ENCODE measurements at regions not wholly inside any gene's neighbourhood (a gene's known extent, or its start where the extent isn't known, plus 50 kb on each side); places are given as distances from the start of the nearest gene placed in this dataset.

GRCh38 chr13:32923725-32924124 is 92.5 kb upstream of the KL start:
- no TSS peak for BruUV-seq (replicated peaks)
- Histone ChIP-seq H3K4me3 (ENCODE audit: low read depth, low read length) (no peak overlapping the region), H3K9me3 (no peaks in the 10 kb centered on the region; the same call in 1 of the 2 replicates), H3K4me1 (no peaks in the 10 kb centered on the region), H3K27me3 (replicated peaks; ENCODE audit: control insufficient read depth, insufficient read depth, low read length) (no peaks in the 10 kb centered on the region), H3K36me3 (ENCODE audit: control insufficient read depth, insufficient read depth, low read length) (no peaks in the 10 kb centered on the region)
- DNase-seq = no peak
- CTCF ChIA-PET = no interaction called here
- no peak overlapping the region for H3K4me3 Mint-ChIP-seq (ENCODE audit: unreplicated experiment)
- no peak for TF ChIP-seq CTCF (IDR thresholded peaks at IDR 0.05; ENCODE audit: insufficient read depth in 1 of 2, low read depth in 1 of 2, low read length in 1 of 2, severe bottlenecking in 1 of 2, unreplicated experiment in 1 of 2)
- intact Hi-C loops (cut with micrococcal nuclease; ENCODE audit: unreplicated experiment) = no loop called here
- H3K36me3 Mint-ChIP-seq (ENCODE audit: insufficient read depth, unreplicated experiment) = no peaks in the 10 kb centered on the region
- H3K27ac Mint-ChIP-seq (ENCODE audit: unreplicated experiment) = no peak overlapping the region
- POLR2A ChIA-PET = no interaction called here
- H3K9me3 Mint-ChIP-seq (ENCODE audit: unreplicated experiment) = no peaks in the 10 kb centered on the region
- H3K4me1 Mint-ChIP-seq (ENCODE audit: low read depth, unreplicated experiment) = peaks cover 5% of the 10 kb centered on the region
- H3K27me3 Mint-ChIP-seq (ENCODE audit: insufficient read depth, unreplicated experiment) = no peaks in the 10 kb centered on the region

DNA sequence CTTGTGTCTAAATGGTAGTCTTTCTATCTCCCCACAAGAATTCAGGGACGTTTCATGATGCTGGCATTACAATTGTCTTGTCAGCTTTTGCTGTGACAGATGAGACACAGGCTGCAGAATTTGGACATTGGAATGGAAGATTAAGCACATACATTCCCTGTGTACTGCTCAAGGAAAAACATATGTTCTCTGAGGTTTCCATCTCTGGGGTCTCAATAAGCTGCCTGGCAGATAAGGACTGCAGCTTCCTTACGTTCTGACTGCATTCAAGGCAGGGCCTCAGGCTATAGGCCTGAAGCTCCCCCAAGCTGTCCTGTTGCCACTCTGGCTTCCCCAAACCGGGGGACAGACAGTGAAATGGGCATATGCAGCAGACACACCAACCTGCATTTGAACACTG is 91.3 kb upstream of the KL start:
- intact Hi-C loops (cut with micrococcal nuclease; ENCODE audit: unreplicated experiment) = no loop called here
- CTCF ChIA-PET = no interaction called here
- H3K4me3 ChIP-seq (ENCODE audit: low read depth, low read length) = no peak overlapping the region

DNA sequence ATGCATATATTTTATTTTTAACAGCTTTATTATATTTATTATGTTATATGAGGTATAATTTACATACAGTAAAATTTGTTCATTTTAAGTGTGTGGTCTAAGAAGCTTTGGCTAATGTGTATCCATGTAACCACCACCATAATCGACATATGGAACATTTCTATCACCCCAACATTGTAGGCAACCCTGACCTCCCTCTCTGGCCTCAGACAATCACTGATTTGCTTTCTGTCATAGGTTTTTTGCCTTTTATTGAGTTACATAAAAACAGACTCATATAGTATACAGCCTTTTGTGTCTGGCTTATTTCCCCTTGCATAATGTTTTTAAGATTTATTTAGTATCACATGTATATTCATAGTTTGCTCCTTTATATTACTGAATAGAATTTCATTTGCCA is 90.7 kb upstream of the KL start:
- no peaks in the 10 kb centered on the region for H3K27me3 ChIP-seq (replicated peaks; ENCODE audit: control insufficient read depth, insufficient read depth, low read length)
- intact Hi-C loops (cut with micrococcal nuclease; ENCODE audit: unreplicated experiment) = no loop called here
- BruUV-seq (replicated peaks) = no TSS peak
- CTCF ChIA-PET = no interaction called here
- no peaks in the 10 kb centered on the region; the same call in 1 of the 2 replicates for H3K9me3 ChIP-seq
- H3K4me3 ChIP-seq (ENCODE audit: low read depth, low read length) = no peak overlapping the region
- no peak overlapping the region for H3K4me3 Mint-ChIP-seq (ENCODE audit: unreplicated experiment)
- DNase-seq = no peak
- no peaks in the 10 kb centered on the region for H3K27me3 Mint-ChIP-seq (ENCODE audit: insufficient read depth, unreplicated experiment)
- TF ChIP-seq CTCF (IDR thresholded peaks at IDR 0.05; ENCODE audit: insufficient read depth in 1 of 2, low read depth in 1 of 2, low read length in 1 of 2, severe bottlenecking in 1 of 2, unreplicated experiment in 1 of 2) = no peak
- H3K4me1 ChIP-seq = no peaks in the 10 kb centered on the region
- no peaks in the 10 kb centered on the region for H3K36me3 Mint-ChIP-seq (ENCODE audit: insufficient read depth, unreplicated experiment)
- POLR2A ChIA-PET = no interaction called here
- H3K4me1 Mint-ChIP-seq (ENCODE audit: low read depth, unreplicated experiment) = peaks cover 5% of the 10 kb centered on the region
- no peaks in the 10 kb centered on the region for H3K9me3 Mint-ChIP-seq (ENCODE audit: unreplicated experiment)
- no peaks in the 10 kb centered on the region for H3K36me3 ChIP-seq (ENCODE audit: control insufficient read depth, insufficient read depth, low read length)
- H3K27ac Mint-ChIP-seq (ENCODE audit: unreplicated experiment) = no peak overlapping the region

More for the DNA sequence above, 91.3 kb upstream of the KL start:
- Mint-ChIP-seq H3K4me3 (ENCODE audit: unreplicated experiment) (no peak overlapping the region), H3K9me3 (ENCODE audit: unreplicated experiment) (no peaks in the 10 kb centered on the region), H3K36me3 (ENCODE audit: insufficient read depth, unreplicated experiment) (no peaks in the 10 kb centered on the region), H3K27me3 (ENCODE audit: insufficient read depth, unreplicated experiment) (no peaks in the 10 kb centered on the region), H3K4me1 (ENCODE audit: low read depth, unreplicated experiment) (peaks cover 5% of the 10 kb centered on the region), H3K27ac (ENCODE audit: unreplicated experiment) (no peak overlapping the region)
- Histone ChIP-seq H3K27me3 (replicated peaks; ENCODE audit: control insufficient read depth, insufficient read depth, low read length) (no peaks in the 10 kb centered on the region), H3K4me1 (no peaks in the 10 kb centered on the region), H3K9me3 (no peaks in the 10 kb centered on the region; the same call in 1 of the 2 replicates), H3K36me3 (ENCODE audit: control insufficient read depth, insufficient read depth, low read length) (no peaks in the 10 kb centered on the region)
- BruUV-seq (replicated peaks) = no TSS peak
- no peak for DNase-seq
- POLR2A ChIA-PET = no interaction called here
- no peak for TF ChIP-seq CTCF (IDR thresholded peaks at IDR 0.05; ENCODE audit: insufficient read depth in 1 of 2, low read depth in 1 of 2, low read length in 1 of 2, severe bottlenecking in 1 of 2, unreplicated experiment in 1 of 2)

Measured in Caco-2 (cell line).